GM12865 (cell line): ENCODE measurements at regions not wholly inside any gene's neighbourhood (a gene's known extent, or its start where the extent isn't known, plus 50 kb on each side); places are given as distances from the start of the nearest gene placed in this dataset.

Experiments used
- DNase-seq: peaks from one replicate; pipeline ENCODE4 v3.0.0; 2010; ENCODE audit warnings: low read depth
- H3K4me3 ChIP-seq: 2 replicates; pipeline ENCODE4 v1.5.1; 2011; ENCODE audit warnings: mild to moderate bottlenecking, low read depth, low read length, control low read depth
- CTCF ChIP-seq: IDR thresholded peaks from 2 replicates; pipeline ENCODE4 v1.5.1; 2011; ENCODE audit warnings: low read length, control low read depth, low read depth, inconsistent platforms; ENCODE audit not compliant: insufficient read depth; ENCODE audit errors: missing control alignments

- DNase-seq: no peak
- H3K4me3 ChIP-seq: no peak overlapping the region
- no peak for TF ChIP-seq CTCF
These were observed 1486.3 kb downstream of the BRINP3 start for GRCh38 chr1:188991221-188991930.

- DNase-seq: no peak
- no peak overlapping the region for H3K4me3 ChIP-seq
- no peak for TF ChIP-seq CTCF
These were observed 1469.8 kb downstream of the BRINP3 start for GRCh38 chr1:189007824-189008223.

GRCh38 chr1:189021577-189021976 is 1456.1 kb downstream of the BRINP3 start:
- TF ChIP-seq CTCF: no peak
- H3K4me3 ChIP-seq: no peak overlapping the region
- no peak for DNase-seq

DNA sequence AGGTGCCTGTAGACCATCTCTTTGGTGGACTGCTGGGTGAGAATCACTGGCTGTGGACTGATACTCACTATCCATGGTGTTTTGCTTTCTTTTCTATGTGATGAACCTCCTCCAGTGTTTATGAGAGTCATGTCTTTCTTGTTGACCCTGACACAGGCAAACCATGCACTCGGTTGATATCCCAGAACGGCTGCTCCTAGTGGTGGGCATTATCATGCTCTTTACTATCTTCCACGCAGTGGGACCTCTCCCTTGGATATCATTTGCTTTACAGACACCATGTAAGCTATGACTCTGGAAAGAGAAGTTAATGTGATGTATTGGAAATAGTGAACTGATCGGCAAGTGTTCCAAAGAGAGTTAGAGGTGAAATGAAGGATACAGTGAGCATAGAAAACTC is 1455.6 kb downstream of the BRINP3 start:
- no peak for TF ChIP-seq CTCF
- DNase-seq: no peak
- no peak overlapping the region for H3K4me3 ChIP-seq

DNA sequence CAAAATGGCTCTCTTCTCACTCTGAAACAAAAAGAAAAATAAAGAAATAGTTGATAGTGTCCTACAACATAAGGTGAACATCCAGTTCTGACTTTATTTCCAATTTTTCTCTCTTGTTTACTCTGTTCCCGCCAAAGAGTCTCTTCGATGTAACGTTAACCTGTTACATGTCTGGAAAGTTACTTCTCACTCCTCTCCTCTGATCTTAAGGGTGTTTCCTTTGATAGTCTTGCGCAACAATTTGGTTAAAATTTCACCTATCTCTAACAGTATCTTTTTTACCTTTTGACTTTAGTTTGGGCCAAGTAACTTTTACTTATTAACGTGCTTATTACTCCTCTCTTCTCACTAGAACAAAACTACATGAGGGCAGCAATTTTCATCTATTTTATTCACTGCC is 1450.2 kb downstream of the BRINP3 start:
- no peak overlapping the region for H3K4me3 ChIP-seq
- TF ChIP-seq CTCF: no peak
- no peak for DNase-seq

DNA sequence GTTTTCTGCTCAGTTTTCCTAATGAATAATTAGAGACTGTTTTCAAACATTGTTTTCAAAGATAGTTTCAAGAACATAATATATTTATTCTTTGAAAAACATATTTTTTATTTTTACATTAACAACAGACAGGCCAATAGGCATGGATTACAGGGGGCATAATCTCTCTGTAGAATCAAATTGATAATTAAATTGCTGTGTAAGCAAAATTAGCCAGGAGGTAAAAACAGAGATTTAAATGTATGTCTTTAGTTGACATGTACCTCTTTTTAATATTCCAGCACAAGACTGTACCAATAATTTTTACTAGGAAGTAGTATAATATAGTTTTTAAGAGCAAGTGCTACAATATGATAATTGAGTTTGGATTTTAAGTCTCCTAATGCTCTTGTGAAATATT is 1444.5 kb downstream of the BRINP3 start:
- H3K4me3 ChIP-seq: no peak overlapping the region
- DNase-seq: no peak
- TF ChIP-seq CTCF: no peak

GRCh38 chr1:189036628-189037027 is 1441.0 kb downstream of the BRINP3 start:
- no peak for DNase-seq
- no peak for TF ChIP-seq CTCF
- no peak overlapping the region for H3K4me3 ChIP-seq
